Panc1 (cell line): ENCODE measurements at regions not wholly inside any gene's neighbourhood (a gene's known extent, or its start where the extent isn't known, plus 50 kb on each side); places are given as distances from the start of the nearest gene placed in this dataset.

Experiments used
- ATAC-seq: fragments of 200-7000 bp; cut with Tn5 transposase; 2 replicates; pipeline ENCODE4 v1.9.1; 2020; ENCODE audit warnings: mild to moderate bottlenecking, moderate library complexity
- BruUV-seq: library from RNA; stranded (reverse); fragments of 400-500 nt; replicated peaks from 2 replicates; lab custom pipeline; 2021; lab: Mats Ljungman, UMichigan
- CTCF ChIA-PET: fragments of 300-600 bp; sonication (Branson Sonifier 250); formaldehyde crosslinking; loops from one replicate; lab custom pipeline; 2022; ENCODE audit warnings: antibody characterized with exemption; lab: Charles Lee
- POLR2A ChIA-PET: fragments of 300-600 bp; sonication (Branson Sonifier 250); formaldehyde crosslinking; loops from one replicate; lab custom pipeline; 2022; ENCODE audit warnings: antibody characterized with exemption; lab: Charles Lee
- DNase-seq: peaks from one replicate; pipeline ENCODE4 v3.0.0-alpha.2; 2010; ENCODE audit warnings: low read depth, low spot score
- H3K27ac ChIP-seq: 2 replicates; pipeline ENCODE4 v1.5.1; 2011; ENCODE audit warnings: mild to moderate bottlenecking, low read length, inconsistent platforms
- H3K27me3 ChIP-seq: fragments of 200-500 bp; sonication (Bioruptor generic); 2 replicates; pipeline ENCODE4 v1.6.0; 2014; ENCODE audit warnings: low read length, inconsistent platforms; ENCODE audit not compliant: control insufficient read depth, insufficient read depth
- H3K36me3 ChIP-seq: fragments of 200-500 bp; sonication (Bioruptor generic); 2 replicates; pipeline ENCODE4 v1.5.1; 2014; ENCODE audit warnings: inconsistent platforms, mild to moderate bottlenecking, low read length, moderate library complexity; ENCODE audit not compliant: control insufficient read depth, insufficient read depth
- H3K4me1 ChIP-seq: 2 replicates; pipeline ENCODE4 v1.5.1; 2011; ENCODE audit warnings: inconsistent platforms, mild to moderate bottlenecking, low read length, moderate library complexity; ENCODE audit not compliant: control insufficient read depth, insufficient read depth
- H3K4me3 ChIP-seq, 2 experiments: 2 replicates each; pipeline ENCODE4 v1.5.1; 2011 to 2012; ENCODE audit warnings: low read depth in 2 of 2, low read length in 2 of 2, mild to moderate bottlenecking in 2 of 2, inconsistent platforms in 1 of 2, moderate library complexity in 1 of 2
- H3K9me3 ChIP-seq: fragments of 200-500 bp; sonication (Bioruptor generic); 2 replicates; pipeline ENCODE4 v1.5.1; 2014; ENCODE audit warnings: low read depth, mild to moderate bottlenecking, inconsistent platforms, low read length, moderate library complexity; ENCODE audit not compliant: control insufficient read depth, insufficient read depth
- POLR2AphosphoS5 ChIP-seq: IDR thresholded peaks from 2 replicates; pipeline ENCODE4 v1.6.1; 2012; ENCODE audit warnings: mild to moderate bottlenecking, low read depth, low read length, moderate library complexity
- REST ChIP-seq, 2 experiments: IDR thresholded peaks; 2 replicates each; pipeline ENCODE4 v1.6.1; 2011 to 2012; ENCODE audit warnings: low read depth in 2 of 2, control low read depth in 1 of 2, low read length in 1 of 2, mild to moderate bottlenecking in 1 of 2, moderate library complexity in 1 of 2; ENCODE audit not compliant: insufficient read depth in 1 of 2
- SIN3A ChIP-seq: IDR thresholded peaks from 2 replicates; pipeline ENCODE4 v1.6.1; 2012; ENCODE audit warnings: low read depth, mild to moderate bottlenecking, low read length, moderate library complexity, borderline replicate concordance; ENCODE audit not compliant: insufficient read depth
- TCF7L2 ChIP-seq: IDR thresholded peaks from 2 replicates; pipeline ENCODE4 v1.6.1; 2011; ENCODE audit warnings: mild to moderate bottlenecking, low read depth, low read length, inconsistent platforms
- in situ Hi-C: cut with HindIII; loops from 2 replicates; pipeline ENCODE4 v1.10.0; 2016; ENCODE audit warnings: low sequenced_read_pairs, low pct_unique_long_range_greater_than_20kb
- intact Hi-C: fragments of 100-400 bp; cut with micrococcal nuclease; formaldehyde crosslinking; loops from one replicate; pipeline ENCODE4 v1.10.0; 2022; ENCODE audit not compliant: unreplicated experiment
- TF ChIP-seq, protein P1 (sequence below): fragments of 450-650 bp; IDR thresholded peaks from 2 replicates; pipeline ENCODE4 v1.5.1; 2017; ENCODE audit warnings: mild to moderate bottlenecking

- POLR2A ChIA-PET, result no interaction called here
- Histone ChIP-seq H3K27ac (no peak overlapping the region), H3K4me1 (no peaks in the 10 kb centered on the region), H3K9me3 (no peaks in the 10 kb centered on the region), H3K4me3 (no peak overlapping the region), H3K36me3 (no peaks in the 10 kb centered on the region), H3K27me3 (no peaks in the 10 kb centered on the region)
- ATAC-seq (no peak), DNase-seq (no peak)
- BruUV-seq, result no TSS peak
- CTCF ChIA-PET, result no interaction called here
- intact Hi-C loops, result no loop called here
- in situ Hi-C loops, result no loop called here
- TF ChIP-seq TCF7L2 (no peak), REST (IDR thresholded peaks at IDR 0.05; ENCODE audit: insufficient read depth in 1 of 2, low read depth in 2 of 2, low read length in 1 of 2) (no peak), SIN3A (no peak), POLR2AphosphoS5 (no peak)
- TF ChIP-seq, protein P1, sequence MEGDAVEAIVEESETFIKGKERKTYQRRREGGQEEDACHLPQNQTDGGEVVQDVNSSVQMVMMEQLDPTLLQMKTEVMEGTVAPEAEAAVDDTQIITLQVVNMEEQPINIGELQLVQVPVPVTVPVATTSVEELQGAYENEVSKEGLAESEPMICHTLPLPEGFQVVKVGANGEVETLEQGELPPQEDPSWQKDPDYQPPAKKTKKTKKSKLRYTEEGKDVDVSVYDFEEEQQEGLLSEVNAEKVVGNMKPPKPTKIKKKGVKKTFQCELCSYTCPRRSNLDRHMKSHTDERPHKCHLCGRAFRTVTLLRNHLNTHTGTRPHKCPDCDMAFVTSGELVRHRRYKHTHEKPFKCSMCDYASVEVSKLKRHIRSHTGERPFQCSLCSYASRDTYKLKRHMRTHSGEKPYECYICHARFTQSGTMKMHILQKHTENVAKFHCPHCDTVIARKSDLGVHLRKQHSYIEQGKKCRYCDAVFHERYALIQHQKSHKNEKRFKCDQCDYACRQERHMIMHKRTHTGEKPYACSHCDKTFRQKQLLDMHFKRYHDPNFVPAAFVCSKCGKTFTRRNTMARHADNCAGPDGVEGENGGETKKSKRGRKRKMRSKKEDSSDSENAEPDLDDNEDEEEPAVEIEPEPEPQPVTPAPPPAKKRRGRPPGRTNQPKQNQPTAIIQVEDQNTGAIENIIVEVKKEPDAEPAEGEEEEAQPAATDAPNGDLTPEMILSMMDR, result no peak
These were observed 82.8 kb upstream of the KLHL1 start for GRCh38 chr13:70191034-70191433.

GRCh38 chr13:70189981-70190380 is 81.7 kb upstream of the KLHL1 start:
- H3K4me3 ChIP-seq, result no peak overlapping the region
- intact Hi-C loops, result no loop called here
- CTCF ChIA-PET, result no interaction called here
- no peaks in the 10 kb centered on the region for H3K4me1 ChIP-seq
- TF ChIP-seq TCF7L2, result no peak
- TF ChIP-seq, protein P1, result no peak
- no peak for TF ChIP-seq SIN3A
- no peak for TF ChIP-seq POLR2AphosphoS5
- no peak for TF ChIP-seq REST (IDR thresholded peaks at IDR 0.05; ENCODE audit: insufficient read depth in 1 of 2, low read depth in 2 of 2, low read length in 1 of 2)
- H3K27me3 ChIP-seq, result no peaks in the 10 kb centered on the region
- BruUV-seq, result no TSS peak
- in situ Hi-C loops, result no loop called here
- ATAC-seq, result no peak
- H3K27ac ChIP-seq, result no peak overlapping the region
- DNase-seq, result no peak
- POLR2A ChIA-PET, result no interaction called here
- H3K9me3 ChIP-seq, result no peaks in the 10 kb centered on the region
- no peaks in the 10 kb centered on the region for H3K36me3 ChIP-seq
